H9 (cell line): ENCODE measurements at regions not wholly inside any gene's neighbourhood (a gene's known extent, or its start where the extent isn't known, plus 50 kb on each side); places are given as distances from the start of the nearest gene placed in this dataset.

ENCODE experiments used
- DNase-seq: peaks from one replicate; pipeline ENCODE4 v3.0.0-alpha.2; 2017
- H2AFZ ChIP-seq: one replicate; pipeline ENCODE4 v1.6.1; 2013; ENCODE audit warnings: mild to moderate bottlenecking, low read length, control low read depth, moderate library complexity
- H2AK5ac ChIP-seq: 2 replicates; pipeline ENCODE4 v1.6.1; 2013; ENCODE audit warnings: low read length, control low read depth, mixed read lengths; ENCODE audit not compliant: insufficient read length
- H2BK120ac ChIP-seq: one replicate; pipeline ENCODE4 v1.6.1; 2013; ENCODE audit warnings: low read depth, mild to moderate bottlenecking, low read length, control low read depth, inconsistent platforms; ENCODE audit not compliant: poor library complexity, severe bottlenecking
- H2BK12ac ChIP-seq: 2 replicates; pipeline ENCODE4 v1.6.1; 2013; ENCODE audit warnings: low read length, control low read depth, mixed read lengths, low read depth; ENCODE audit not compliant: insufficient read length
- H2BK15ac ChIP-seq: 2 replicates; pipeline ENCODE4 v1.6.1; 2013; ENCODE audit warnings: low read depth, low read length, control low read depth
- H2BK20ac ChIP-seq: one replicate; pipeline ENCODE4 v1.6.1; 2013; ENCODE audit warnings: low read depth, mild to moderate bottlenecking, low read length, control low read depth, inconsistent platforms; ENCODE audit not compliant: poor library complexity, severe bottlenecking
- H2BK5ac ChIP-seq: 2 replicates; pipeline ENCODE4 v1.6.1; 2013; ENCODE audit warnings: low read length, control low read depth, mixed read lengths; ENCODE audit not compliant: insufficient read length
- H3K14ac ChIP-seq: 2 replicates; pipeline ENCODE4 v1.6.1; 2013; ENCODE audit warnings: low read length, control low read depth; ENCODE audit not compliant: insufficient read depth
- H3K18ac ChIP-seq: 2 replicates; pipeline ENCODE4 v1.6.1; 2013; ENCODE audit warnings: low read depth, mild to moderate bottlenecking, mixed read lengths, low read length, control low read depth; ENCODE audit not compliant: insufficient read length
- H3K23ac ChIP-seq: 2 replicates; pipeline ENCODE4 v1.6.1; 2013; ENCODE audit warnings: low read length, control low read depth, mixed read lengths, low read depth; ENCODE audit not compliant: insufficient read length
- H3K23me2 ChIP-seq: 2 replicates; pipeline ENCODE4 v1.6.1; 2013; ENCODE audit warnings: low read depth, mild to moderate bottlenecking, mixed read lengths, low read length, control low read depth; ENCODE audit not compliant: insufficient read length, poor library complexity, severe bottlenecking
- H3K27ac ChIP-seq: 2 replicates; pipeline ENCODE4 v1.5.1; 2013; ENCODE audit warnings: low read length, control low read depth, mixed read lengths, low read depth; ENCODE audit not compliant: insufficient read length
- H3K27me3 ChIP-seq: 2 replicates; pipeline ENCODE4 v1.6.1; 2013; ENCODE audit warnings: low read length, control low read depth, inconsistent platforms; ENCODE audit not compliant: insufficient read depth
- H3K4ac ChIP-seq: 2 replicates; pipeline ENCODE4 v1.6.1; 2013; ENCODE audit warnings: low read depth, mild to moderate bottlenecking, control low read depth, inconsistent platforms, low read length, moderate library complexity
- H3K4me1 ChIP-seq: 2 replicates; pipeline ENCODE4 v1.6.1; 2013; ENCODE audit warnings: low read length, control low read depth, inconsistent platforms; ENCODE audit not compliant: insufficient read depth
- H3K4me2 ChIP-seq: 2 replicates; pipeline ENCODE4 v1.6.1; 2013; ENCODE audit warnings: low read length, control low read depth, mixed read lengths; ENCODE audit not compliant: insufficient read length, insufficient read depth
- H3K56ac ChIP-seq: 2 replicates; pipeline ENCODE4 v1.6.1; 2013; ENCODE audit warnings: low read depth, mild to moderate bottlenecking, mixed read lengths, low read length, control low read depth; ENCODE audit not compliant: insufficient read length
- H3K79me1 ChIP-seq: 2 replicates; pipeline ENCODE4 v1.6.1; 2013; ENCODE audit warnings: low read depth, mild to moderate bottlenecking, moderate library complexity, low read length, control low read depth, inconsistent platforms; ENCODE audit not compliant: insufficient read depth, poor library complexity, severe bottlenecking
- H3K79me2 ChIP-seq: 2 replicates; pipeline ENCODE4 v1.6.1; 2013; ENCODE audit warnings: low read length, control low read depth, inconsistent platforms; ENCODE audit not compliant: insufficient read depth
- H3K9ac ChIP-seq: 2 replicates; pipeline ENCODE4 v1.6.1; 2013; ENCODE audit warnings: low read length, control low read depth, mixed read lengths; ENCODE audit not compliant: insufficient read length; ENCODE audit errors: extremely low read depth
- H3K9me3 ChIP-seq: one replicate; pipeline ENCODE4 v1.6.1; 2013; ENCODE audit warnings: low read depth, low read length, inconsistent platforms; ENCODE audit not compliant: control insufficient read depth
- H3T11ph ChIP-seq: one replicate; pipeline ENCODE4 v1.6.1; 2013; ENCODE audit warnings: mild to moderate bottlenecking, low read length, control low read depth, inconsistent platforms
- H4K20me1 ChIP-seq: one replicate; pipeline ENCODE4 v1.6.1; 2013; ENCODE audit not compliant: control insufficient read depth, insufficient read length, insufficient read depth
- H4K5ac ChIP-seq: 2 replicates; pipeline ENCODE4 v1.6.1; 2013; ENCODE audit warnings: low read depth, mild to moderate bottlenecking, mixed read lengths, low read length, control low read depth; ENCODE audit not compliant: insufficient read length
- H4K8ac ChIP-seq: replicated peaks from 2 replicates; pipeline ENCODE4 v1.6.1; 2013; ENCODE audit warnings: low read length, control low read depth, mixed read lengths, low read depth; ENCODE audit not compliant: insufficient read length
- H4K91ac ChIP-seq: 2 replicates; pipeline ENCODE4 v1.6.1; 2013; ENCODE audit warnings: low read depth, mild to moderate bottlenecking, moderate library complexity, mixed read lengths, low read length, control low read depth; ENCODE audit not compliant: insufficient read length
- H3K27ac Mint-ChIP-seq, 3 experiments: 2 replicates in 2 of 3; 3 replicates in 1 of 3; pipeline ENCODE4 v1.8.0; 2020 to 2021; ENCODE audit warnings: mixed read lengths in 3 of 3, mild to moderate bottlenecking in 1 of 3, moderate library complexity in 1 of 3
- H3K27me3 Mint-ChIP-seq: 2 replicates; pipeline ENCODE4 v1.8.0; 2021; ENCODE audit warnings: low read depth, mild to moderate bottlenecking, moderate library complexity, mixed read lengths
- H3K36me3 Mint-ChIP-seq, 3 experiments: 2 replicates in 2 of 3; 3 replicates in 1 of 3; pipeline ENCODE4 v1.8.0; 2020 to 2021; ENCODE audit warnings: low read depth in 3 of 3, mixed read lengths in 3 of 3; ENCODE audit not compliant: insufficient read depth in 1 of 3
- H3K4me1 Mint-ChIP-seq, 2 experiments: 2 replicates each; pipeline ENCODE4 v1.8.0; 2020; ENCODE audit warnings: mixed read lengths in 2 of 2
- H3K4me3 Mint-ChIP-seq, 2 experiments: 2 replicates in 1 of 2; 3 replicates in 1 of 2; pipeline ENCODE4 v1.8.0; 2020 to 2021; ENCODE audit warnings: mild to moderate bottlenecking in 2 of 2, mixed read lengths in 2 of 2, moderate library complexity in 1 of 2
- H3K9me3 Mint-ChIP-seq, 2 experiments: 2 replicates in 1 of 2; 3 replicates in 1 of 2; pipeline ENCODE4 v1.8.0; 2020; ENCODE audit warnings: mild to moderate bottlenecking in 2 of 2, mixed read lengths in 2 of 2, moderate library complexity in 1 of 2
- CTCF ChIP-seq: fragments of 200-600 bp; sonication (generic); conservative IDR thresholded peaks from 3 replicates; pipeline ENCODE4 v1.8.0; 2021; ENCODE audit warnings: antibody characterized with exemption, mild to moderate bottlenecking
- WGBS: extraction: QIAGEN DNeasy Blood & Tissue Kit; methylation state at CpG from one replicate; pipeline ENCODE4 v1.1.7; 2013; ENCODE audit warnings: missing lambda C conversion rate, low lambda C conversion rate, mixed read lengths; ENCODE audit not compliant: insufficient read length; ENCODE audit errors: extremely low coverage; 5-methylcytosine and 5-hydroxymethylcytosine counted together

DNA sequence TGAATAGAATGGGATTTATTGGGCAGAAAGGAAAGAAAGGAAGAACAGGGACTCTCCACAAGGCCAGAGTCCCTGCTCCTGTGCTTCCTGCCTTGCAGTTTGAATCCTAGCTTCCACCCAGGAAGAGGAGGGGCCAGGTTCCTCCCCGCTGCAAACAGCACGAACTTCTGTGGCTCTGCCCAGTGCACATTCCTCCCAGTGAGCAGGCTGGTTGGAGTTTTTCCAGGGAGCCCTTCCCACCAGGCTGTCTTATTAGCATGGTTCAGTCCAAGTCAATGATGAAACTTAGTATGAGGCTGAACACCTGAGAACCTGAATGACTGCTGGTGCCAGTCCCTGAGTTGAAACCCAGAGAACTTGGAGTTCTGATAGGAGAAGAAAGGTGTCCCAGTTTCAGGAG lies 247.2 kb downstream of the DUSP10 start:
- no peak for DNase-seq
- H4K91ac ChIP-seq: no peak overlapping the region
- no peak overlapping the region for H3K27ac ChIP-seq
- H3K18ac ChIP-seq: no peak overlapping the region
- H4K8ac ChIP-seq: no peak overlapping the region
- no peaks in the 10 kb centered on the region for H3K27me3 ChIP-seq
- no peak overlapping the region for H3K56ac ChIP-seq
- no peak overlapping the region for H3K9ac ChIP-seq
- no peaks in the 10 kb centered on the region for H3K9me3 ChIP-seq
- no peak overlapping the region for H2AK5ac ChIP-seq
- no peak overlapping the region for H3T11ph ChIP-seq
- no peak overlapping the region for H3K4me2 ChIP-seq
- H3K4ac ChIP-seq: no peak overlapping the region
- H3K27ac Mint-ChIP-seq: no peak overlapping the region
- H4K5ac ChIP-seq: no peak overlapping the region
- H2BK120ac ChIP-seq: no peak overlapping the region
- no peak overlapping the region for H2BK20ac ChIP-seq
- no peaks in the 10 kb centered on the region for H3K27me3 Mint-ChIP-seq
- H3K9me3 Mint-ChIP-seq: no peaks in the 10 kb centered on the region
- no peaks in the 10 kb centered on the region for H3K4me1 ChIP-seq
- no peak for TF ChIP-seq CTCF
- H4K20me1 ChIP-seq: no peaks in the 10 kb centered on the region
- H3K79me1 ChIP-seq: no peaks in the 10 kb centered on the region
- no peaks in the 10 kb centered on the region for H3K4me1 Mint-ChIP-seq
- no peak overlapping the region for H2AFZ ChIP-seq
- no peak overlapping the region for H2BK15ac ChIP-seq
- no peak overlapping the region for H3K14ac ChIP-seq
- H2BK5ac ChIP-seq: no peak overlapping the region
- WGBS: no CpG with 5 or more reads among the region's 2 CpGs
- H2BK12ac ChIP-seq: no peak overlapping the region
- no peaks in the 10 kb centered on the region; a peak in 1 of 7 replicates for H3K36me3 Mint-ChIP-seq
- H3K79me2 ChIP-seq: no peaks in the 10 kb centered on the region
- H3K23me2 ChIP-seq: no peaks in the 10 kb centered on the region
- no peak overlapping the region for H3K4me3 Mint-ChIP-seq
- no peak overlapping the region for H3K23ac ChIP-seq
